D721Med (cell line): ENCODE measurements at regions not wholly inside any gene's neighbourhood (a gene's known extent, or its start where the extent isn't known, plus 50 kb on each side); places are given as distances from the start of the nearest gene placed in this dataset.

Experiments used
- DNase-seq: peaks from one replicate; pipeline ENCODE4 v3.0.0; 2011; ENCODE audit warnings: low spot score; ENCODE audit not compliant: insufficient read length
- FAIRE-seq: peaks from 2 replicates; lab custom pipeline; 2011; peaks lifted over from hg19 to GRCh38; lab: Jason Lieb, UNC
- TF ChIP-seq, protein P1 (sequence below): IDR thresholded peaks from 2 replicates; pipeline ENCODE4 v1.5.1; 2012; ENCODE audit warnings: mild to moderate bottlenecking, control low read depth; ENCODE audit not compliant: insufficient read depth; ENCODE audit errors: missing control alignments

DNA sequence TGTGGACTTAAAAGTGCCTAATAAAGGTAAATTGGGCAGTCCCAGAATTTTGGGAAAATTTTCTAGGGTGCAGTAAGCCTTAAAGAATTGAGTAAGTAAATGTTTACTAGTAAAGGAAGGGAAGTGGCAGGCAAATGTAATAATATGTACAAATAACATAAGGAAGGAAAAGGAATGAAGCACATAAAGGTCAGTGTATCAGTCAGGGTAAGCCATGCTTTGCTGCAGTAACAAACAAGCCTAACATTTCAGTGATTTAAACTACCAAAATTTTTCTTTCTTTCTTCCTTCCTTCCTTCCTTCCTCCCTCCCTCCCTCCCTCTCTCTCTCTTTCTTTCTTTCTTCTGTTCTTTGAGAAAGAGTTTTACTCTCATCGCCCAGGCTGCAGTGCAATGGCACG, 117.5 kb downstream of the HAO1 start:
- TF ChIP-seq, protein P1, sequence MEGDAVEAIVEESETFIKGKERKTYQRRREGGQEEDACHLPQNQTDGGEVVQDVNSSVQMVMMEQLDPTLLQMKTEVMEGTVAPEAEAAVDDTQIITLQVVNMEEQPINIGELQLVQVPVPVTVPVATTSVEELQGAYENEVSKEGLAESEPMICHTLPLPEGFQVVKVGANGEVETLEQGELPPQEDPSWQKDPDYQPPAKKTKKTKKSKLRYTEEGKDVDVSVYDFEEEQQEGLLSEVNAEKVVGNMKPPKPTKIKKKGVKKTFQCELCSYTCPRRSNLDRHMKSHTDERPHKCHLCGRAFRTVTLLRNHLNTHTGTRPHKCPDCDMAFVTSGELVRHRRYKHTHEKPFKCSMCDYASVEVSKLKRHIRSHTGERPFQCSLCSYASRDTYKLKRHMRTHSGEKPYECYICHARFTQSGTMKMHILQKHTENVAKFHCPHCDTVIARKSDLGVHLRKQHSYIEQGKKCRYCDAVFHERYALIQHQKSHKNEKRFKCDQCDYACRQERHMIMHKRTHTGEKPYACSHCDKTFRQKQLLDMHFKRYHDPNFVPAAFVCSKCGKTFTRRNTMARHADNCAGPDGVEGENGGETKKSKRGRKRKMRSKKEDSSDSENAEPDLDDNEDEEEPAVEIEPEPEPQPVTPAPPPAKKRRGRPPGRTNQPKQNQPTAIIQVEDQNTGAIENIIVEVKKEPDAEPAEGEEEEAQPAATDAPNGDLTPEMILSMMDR, result no peak
- FAIRE-seq (no peak), DNase-seq (no peak)

GRCh38 chr20:7828437-7828836, 111.8 kb downstream of the HAO1 start:
- no peak for DNase-seq
- TF ChIP-seq, protein P1, result no peak
- FAIRE-seq, result no peak

GRCh38 chr20:7829031-7829430, 111.2 kb downstream of the HAO1 start:
- FAIRE-seq, result no peak
- TF ChIP-seq, protein P1, result no peak
- DNase-seq, result no peak

DNA sequence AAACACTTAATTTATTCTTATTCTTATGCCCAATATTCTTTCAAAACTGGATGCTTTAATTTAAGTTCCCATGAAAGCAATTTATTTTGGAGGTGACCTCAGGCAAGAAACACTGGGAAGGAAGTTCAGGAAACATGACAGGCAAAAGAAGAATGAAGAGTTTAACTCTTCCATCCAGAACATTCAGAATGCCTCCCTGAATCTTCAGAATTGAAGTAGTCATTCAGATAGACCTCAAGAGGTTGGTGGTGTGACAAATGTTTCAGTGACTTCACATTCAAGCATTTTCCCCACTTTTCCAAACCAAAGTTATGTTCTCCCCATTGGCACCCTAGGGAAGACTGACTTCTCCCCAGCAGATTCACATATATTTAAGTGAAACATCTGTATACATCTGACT, 110.5 kb downstream of the HAO1 start:
- TF ChIP-seq, protein P1, result no peak
- FAIRE-seq (no peak), DNase-seq (no peak)
